GM21447 (cell line): ENCODE measurements at regions not wholly inside any gene's neighbourhood (a gene's known extent, or its start where the extent isn't known, plus 50 kb on each side); places are given as distances from the start of the nearest gene placed in this dataset.
A peak's percentile ranks its signal among the peaks of the same experiment; 100 is the strongest.

Experiments
- ATAC-seq: cut with Tn5 transposase; IDR thresholded peaks from one replicate; pipeline ENCODE4 v1.9.1; 2021; ENCODE audit not compliant: unreplicated experiment

GRCh38 chr19:30151081-30151480 lies 209.0 kb downstream of the URI1 start:
- no peak for ATAC-seq

GRCh38 chr19:30152510-30153291 lies 210.7 kb downstream of the URI1 start:
- ATAC-seq = no peak

- peak; percentile 79 for ATAC-seq
Observed at GRCh38 chr19:30153326-30154210, 211.5 kb downstream of the URI1 start.

- ATAC-seq = no peak
Observed at GRCh38 chr19:30154410-30154809, 212.4 kb downstream of the URI1 start.

GRCh38 chr19:30155381-30156200 lies 213.6 kb downstream of the URI1 start:
- no peak for ATAC-seq

GRCh38 chr19:30156646-30157045 lies 214.6 kb downstream of the URI1 start:
- ATAC-seq = no peak

- no peak for ATAC-seq
Observed at GRCh38 chr19:30158067-30158892, 213.9 kb upstream of the ZNF536 start.

- ATAC-seq = no peak
Observed at GRCh38 chr19:30158893-30159245, 213.3 kb upstream of the ZNF536 start.

- no peak for ATAC-seq
Observed at GRCh38 chr19:30159636-30160035, 212.5 kb upstream of the ZNF536 start.

- ATAC-seq = no peak
Observed at GRCh38 chr19:30160426-30160825, 211.8 kb upstream of the ZNF536 start.

- ATAC-seq = no peak
Observed at GRCh38 chr19:30161021-30161655, 211.0 kb upstream of the ZNF536 start.

GRCh38 chr19:30161770-30162169 lies 210.4 kb upstream of the ZNF536 start:
- no peak for ATAC-seq

- no peak for ATAC-seq
Observed at GRCh38 chr19:30162718-30163117, 209.5 kb upstream of the ZNF536 start.

- ATAC-seq = no peak
Observed at GRCh38 chr19:30163663-30164062, 208.5 kb upstream of the ZNF536 start.

GRCh38 chr19:30165228-30165813 lies 206.9 kb upstream of the ZNF536 start:
- ATAC-seq = no peak

GRCh38 chr19:30167206-30167868 lies 204.8 kb upstream of the ZNF536 start:
- no peak for ATAC-seq

- ATAC-seq = no peak
Observed at GRCh38 chr19:30167976-30168635, 204.1 kb upstream of the ZNF536 start.

- ATAC-seq = no peak
Observed at GRCh38 chr19:30168760-30169159, 203.4 kb upstream of the ZNF536 start.
